GM23338 (cell line): ENCODE measurements at regions not wholly inside any gene's neighbourhood (a gene's known extent, or its start where the extent isn't known, plus 50 kb on each side); places are given as distances from the start of the nearest gene placed in this dataset.

Experiments
- ATAC-seq: fragments of 200-7000 bp; cut with Tn5 transposase; 3 replicates; pipeline ENCODE4 v1.9.1; 2020
- DNase-seq: peaks from one replicate; pipeline ENCODE4 v3.0.0-alpha.2; 2015; ENCODE audit warnings: low spot score
- H2AFZ ChIP-seq: fragments of 200-600 bp; sonication (generic); 2 replicates; pipeline ENCODE4 v1.8.0; 2016; ENCODE audit warnings: antibody characterized with exemption, mild to moderate bottlenecking, moderate library complexity
- H3F3A ChIP-seq: fragments of 200-600 bp; sonication (generic); replicated peaks from 2 replicates; pipeline ENCODE4 v1.8.0; 2017; ENCODE audit warnings: antibody characterized with exemption, mixed run types, low read depth
- H3K27ac ChIP-seq: fragments of 200-600 bp; sonication (generic); 2 replicates; pipeline ENCODE4 v1.6.1; 2016; ENCODE audit warnings: low read depth
- H3K27me3 ChIP-seq: fragments of 200-600 bp; sonication (generic); 2 replicates; pipeline ENCODE4 v1.8.0; 2016; ENCODE audit warnings: mild to moderate bottlenecking, mixed run types, moderate library complexity; ENCODE audit not compliant: insufficient read depth
- H3K36me3 ChIP-seq: fragments of 200-600 bp; sonication (generic); 2 replicates; pipeline ENCODE4 v1.8.0; 2016; ENCODE audit warnings: mild to moderate bottlenecking; ENCODE audit not compliant: insufficient read depth
- H3K4me1 ChIP-seq: fragments of 200-600 bp; sonication (generic); 2 replicates; pipeline ENCODE4 v1.8.0; 2016; ENCODE audit warnings: mild to moderate bottlenecking, moderate library complexity; ENCODE audit not compliant: insufficient read depth
- H3K4me2 ChIP-seq: fragments of 200-600 bp; sonication (generic); 2 replicates; pipeline ENCODE4 v1.7.1; 2017; ENCODE audit warnings: mixed run types
- H3K4me3 ChIP-seq: fragments of 200-600 bp; sonication (generic); 2 replicates; pipeline ENCODE4 v1.6.1; 2016; ENCODE audit warnings: mixed run types
- H3K79me2 ChIP-seq: fragments of 200-600 bp; sonication (generic); replicated peaks from 2 replicates; pipeline ENCODE4 v1.8.0; 2017; ENCODE audit warnings: mild to moderate bottlenecking; ENCODE audit not compliant: insufficient read depth
- H3K9me2 ChIP-seq: fragments of 200-600 bp; sonication (generic); 2 replicates; pipeline ENCODE4 v1.8.0; 2017; ENCODE audit not compliant: insufficient read depth
- H4K20me1 ChIP-seq: fragments of 200-600 bp; sonication (generic); replicated peaks from 2 replicates; pipeline ENCODE4 v1.8.0; 2017; ENCODE audit warnings: mild to moderate bottlenecking; ENCODE audit not compliant: insufficient read depth
- H3K27ac Mint-ChIP-seq: 2 replicates; pipeline ENCODE4 v1.8.0; 2020; ENCODE audit warnings: inconsistent platforms, mild to moderate bottlenecking, moderate library complexity, mixed read lengths
- H3K27me3 Mint-ChIP-seq: 3 replicates; pipeline ENCODE4 v1.8.0; 2022; ENCODE audit warnings: low read depth, mild to moderate bottlenecking, moderate library complexity, mixed read lengths, inconsistent platforms; ENCODE audit not compliant: insufficient read depth, poor library complexity
- H3K36me3 Mint-ChIP-seq: 3 replicates; pipeline ENCODE4 v1.8.0; 2021; ENCODE audit warnings: low read depth, mild to moderate bottlenecking, inconsistent platforms, moderate library complexity, mixed read lengths
- H3K4me1 Mint-ChIP-seq: 3 replicates; pipeline ENCODE4 v1.8.0; 2020; ENCODE audit warnings: mild to moderate bottlenecking, inconsistent platforms, mixed read lengths
- H3K4me3 Mint-ChIP-seq: 3 replicates; pipeline ENCODE4 v1.8.0; 2021; ENCODE audit warnings: moderate library complexity, mild to moderate bottlenecking, inconsistent platforms, mixed read lengths
- H3K9me3 Mint-ChIP-seq: 3 replicates; pipeline ENCODE4 v1.8.0; 2020; ENCODE audit warnings: moderate library complexity, mild to moderate bottlenecking, inconsistent platforms, mixed read lengths
- CREB1 ChIP-seq: fragments of 250-450 bp; sonication (Bioruptor Pico); IDR thresholded peaks from 2 replicates; pipeline ENCODE4 v1.5.0; 2020; ENCODE audit warnings: low read depth, mild to moderate bottlenecking, moderate library complexity
- EZH2 ChIP-seq: fragments of 200-600 bp; sonication (generic); IDR thresholded peaks from one replicate; pipeline ENCODE4 v1.8.0; 2017; ENCODE audit warnings: antibody characterized with exemption, mild to moderate bottlenecking, low read depth; ENCODE audit not compliant: unreplicated experiment
- JUNB ChIP-seq: IDR thresholded peaks from one replicate; pipeline ENCODE4 v1.6.1; 2016; ENCODE audit warnings: antibody characterized with exemption; ENCODE audit not compliant: unreplicated experiment
- NANOG ChIP-seq: IDR thresholded peaks from 2 replicates; pipeline ENCODE4 v1.6.1; 2016; ENCODE audit warnings: antibody characterized with exemption, borderline replicate concordance
- POLR2AphosphoS5 ChIP-seq: IDR thresholded peaks from 2 replicates; pipeline ENCODE4 v1.6.1; 2016; ENCODE audit warnings: antibody characterized with exemption, low read depth
- REST ChIP-seq: IDR thresholded peaks from one replicate; pipeline ENCODE4 v1.6.1; 2018; ENCODE audit warnings: antibody characterized with exemption; ENCODE audit not compliant: unreplicated experiment
- STAT1 ChIP-seq: IDR thresholded peaks from one replicate; pipeline ENCODE4 v1.6.1; 2016; ENCODE audit warnings: antibody characterized with exemption; ENCODE audit not compliant: unreplicated experiment
- ZNF114 ChIP-seq: fragments of 250-450 bp; sonication (Bioruptor Pico); IDR thresholded peaks from 2 replicates; pipeline ENCODE4 v1.5.0; 2020; ENCODE audit warnings: mild to moderate bottlenecking, moderate library complexity
- ZNF331 ChIP-seq: fragments of 250-450 bp; sonication (Bioruptor Pico); IDR thresholded peaks from 2 replicates; pipeline ENCODE4 v1.5.0; 2020; ENCODE audit warnings: low read depth, mild to moderate bottlenecking, moderate library complexity
- ZNF462 ChIP-seq: fragments of 250-450 bp; sonication (Bioruptor Pico); IDR thresholded peaks from 2 replicates; pipeline ENCODE4 v1.5.0; 2020; ENCODE audit warnings: mild to moderate bottlenecking, moderate library complexity

- ATAC-seq (peak; percentile 82), DNase-seq (peak; percentile 68)
- Histone ChIP-seq H3K27me3 (no peaks in the 10 kb centered on the region), H2AFZ (peak overlapping the region; percentile 7; the same call in 1 of the 2 replicates), H3K4me2 (peak overlapping the region; percentile 48), H3F3A (no peaks in the 10 kb centered on the region), H3K79me2 (no peaks in the 10 kb centered on the region), H3K9me2 (no peaks in the 10 kb centered on the region), H4K20me1 (no peaks in the 10 kb centered on the region), H3K4me3 (no peak overlapping the region), H3K4me1 (peaks cover 5% of the 10 kb centered on the region; the same call in 1 of the 2 replicates), H3K27ac (peak overlapping the region; percentile 67; the same call in 1 of the 2 replicates), H3K36me3 (no peaks in the 10 kb centered on the region)
- peaks cover 16% of the 10 kb centered on the region; the same call in 2 of the 3 replicates for H3K4me1 Mint-ChIP-seq
- H3K9me3 Mint-ChIP-seq, result peaks cover 2% of the 10 kb centered on the region; the same call in 1 of the 3 replicates
- no peak overlapping the region for H3K4me3 Mint-ChIP-seq
- H3K27ac Mint-ChIP-seq, result peak overlapping the region; percentile 89
- H3K36me3 Mint-ChIP-seq, result no peaks in the 10 kb centered on the region; the same call in 2 of the 3 replicates
- no peaks in the 10 kb centered on the region for H3K27me3 Mint-ChIP-seq
- TF ChIP-seq JUNB (no peak), POLR2AphosphoS5 (no peak), ZNF114 (CRISPR knock-in tag) (no peak)
These were observed 521.0 kb upstream of the ATP2B1 start for GRCh38 chr12:90229407-90230170.

GRCh38 chr12:90226211-90226610 is 517.6 kb upstream of the ATP2B1 start:
- H3K4me2 ChIP-seq, result no peak overlapping the region
- no peaks in the 10 kb centered on the region for H4K20me1 ChIP-seq
- no peak overlapping the region for H2AFZ ChIP-seq
- H3F3A ChIP-seq, result no peaks in the 10 kb centered on the region
- Mint-ChIP-seq H3K27ac (no peak overlapping the region), H3K27me3 (no peaks in the 10 kb centered on the region), H3K9me3 (0 out of 3 replicates have a peak, but pooled peaks cover 3% of the 10 kb centered on the region), H3K36me3 (no peaks in the 10 kb centered on the region), H3K4me1 (peaks cover 16% of the 10 kb centered on the region; the same call in 2 of the 3 replicates), H3K4me3 (no peak overlapping the region)
- no peaks in the 10 kb centered on the region for H3K79me2 ChIP-seq
- no peak for ATAC-seq
- no peak overlapping the region for H3K27ac ChIP-seq
- no peak for DNase-seq
- no peak overlapping the region for H3K4me3 ChIP-seq
- H3K27me3 ChIP-seq, result no peaks in the 10 kb centered on the region
- H3K9me2 ChIP-seq, result no peaks in the 10 kb centered on the region
- H3K4me1 ChIP-seq, result peaks cover 5% of the 10 kb centered on the region; the same call in 1 of the 2 replicates
- no peaks in the 10 kb centered on the region for H3K36me3 ChIP-seq
- TF ChIP-seq ZNF331, result no peak
- TF ChIP-seq CREB1 (CRISPR knock-in tag), result no peak
- no peak for TF ChIP-seq REST
- TF ChIP-seq STAT1, result no peak
- no peak for TF ChIP-seq POLR2AphosphoS5
- no peak for TF ChIP-seq JUNB
- no peak for TF ChIP-seq NANOG
- no peak for TF ChIP-seq ZNF462 (CRISPR knock-in tag)
- no peak for TF ChIP-seq EZH2
